ENCODE measurements at regions not wholly inside any gene's neighbourhood (a gene's known extent, or its start where the extent isn't known, plus 50 kb on each side); places are given as distances from the start of the nearest gene placed in this dataset.

GRCh38 chr1:118397496-118397859 is 212.4 kb upstream of the SPAG17 start:
- CTCF ChIA-PET: no interaction called here

GRCh38 chr1:118396829-118397495 is 211.9 kb upstream of the SPAG17 start:
- H3K4me3 ChIP-seq (ENCODE audit: low read length): no peak overlapping the region
- no peaks in the 10 kb centered on the region for H3K4me1 ChIP-seq (ENCODE audit: insufficient read depth, low read length)
- ChIA-PET POLR2A (no interaction called here), CTCF (no interaction called here)
- DNase-seq (no peak), ATAC-seq (ENCODE audit: poor library complexity) (no peak)
- no peaks in the 10 kb centered on the region for H3K9me3 ChIP-seq (ENCODE audit: control insufficient read depth in 1 of 2, insufficient read depth in 1 of 2, low read length in 2 of 2)
- H3K4me1 Mint-ChIP-seq (ENCODE audit: low read depth): no peaks in the 10 kb centered on the region
- intact Hi-C loops (cut with DNase I, micrococcal nuclease): no loop called here
- H3K36me3 ChIP-seq (ENCODE audit: insufficient read depth, low read length): no peaks in the 10 kb centered on the region
- no peak overlapping the region for H3K4me3 Mint-ChIP-seq
- no peaks in the 10 kb centered on the region for H3K27me3 Mint-ChIP-seq
- H3K36me3 Mint-ChIP-seq (ENCODE audit: low read depth): no peaks in the 10 kb centered on the region
- H3K9me3 Mint-ChIP-seq: peaks cover 4% of the 10 kb centered on the region
- no peak overlapping the region for H3K27ac Mint-ChIP-seq
- no peaks in the 10 kb centered on the region for H3K27me3 ChIP-seq (ENCODE audit: control insufficient read depth in 1 of 2, insufficient read depth in 2 of 2, low read length in 2 of 2)
- H3K27ac ChIP-seq (ENCODE audit: low read depth in 1 of 2, low read length in 2 of 2): no peak overlapping the region
- TF ChIP-seq CTCF (IDR thresholded peaks at IDR 0.05): no peak

More at GRCh38 chr1:118397496-118397859, 212.4 kb upstream of the SPAG17 start:
- DNase-seq (no peak), ATAC-seq (ENCODE audit: poor library complexity) (no peak)
- Histone ChIP-seq H3K27ac (ENCODE audit: low read depth in 1 of 2, low read length in 2 of 2) (no peak overlapping the region), H3K4me3 (ENCODE audit: low read length) (no peak overlapping the region), H3K36me3 (ENCODE audit: insufficient read depth, low read length) (no peaks in the 10 kb centered on the region), H3K9me3 (ENCODE audit: control insufficient read depth in 1 of 2, insufficient read depth in 1 of 2, low read length in 2 of 2) (no peaks in the 10 kb centered on the region), H3K27me3 (ENCODE audit: control insufficient read depth in 1 of 2, insufficient read depth in 2 of 2, low read length in 2 of 2) (no peaks in the 10 kb centered on the region), H3K4me1 (ENCODE audit: insufficient read depth, low read length) (no peaks in the 10 kb centered on the region)
- intact Hi-C loops (cut with DNase I, micrococcal nuclease): no loop called here
- Mint-ChIP-seq H3K27me3 (no peaks in the 10 kb centered on the region), H3K4me3 (no peak overlapping the region), H3K36me3 (ENCODE audit: low read depth) (no peaks in the 10 kb centered on the region), H3K4me1 (ENCODE audit: low read depth) (no peaks in the 10 kb centered on the region), H3K9me3 (peaks cover 4% of the 10 kb centered on the region), H3K27ac (no peak overlapping the region)
- TF ChIP-seq CTCF (IDR thresholded peaks at IDR 0.05): no peak
- POLR2A ChIA-PET: no interaction called here

GRCh38 chr1:118396279-118396678 is 211.3 kb upstream of the SPAG17 start:
- POLR2A ChIA-PET: no interaction called here
- Histone ChIP-seq H3K9me3 (ENCODE audit: control insufficient read depth in 1 of 2, insufficient read depth in 1 of 2, low read length in 2 of 2) (no peaks in the 10 kb centered on the region), H3K27me3 (ENCODE audit: control insufficient read depth in 1 of 2, insufficient read depth in 2 of 2, low read length in 2 of 2) (no peaks in the 10 kb centered on the region), H3K4me1 (ENCODE audit: insufficient read depth, low read length) (no peaks in the 10 kb centered on the region), H3K27ac (ENCODE audit: low read depth in 1 of 2, low read length in 2 of 2) (no peak overlapping the region), H3K4me3 (ENCODE audit: low read length) (no peak overlapping the region), H3K36me3 (ENCODE audit: insufficient read depth, low read length) (no peaks in the 10 kb centered on the region)
- H3K27me3 Mint-ChIP-seq: no peaks in the 10 kb centered on the region
- CTCF ChIA-PET: no interaction called here
- no peak overlapping the region for H3K4me3 Mint-ChIP-seq
- no peak for DNase-seq
- intact Hi-C loops (cut with DNase I, micrococcal nuclease): no loop called here
- no peaks in the 10 kb centered on the region for H3K4me1 Mint-ChIP-seq (ENCODE audit: low read depth)
- peaks cover 4% of the 10 kb centered on the region for H3K9me3 Mint-ChIP-seq
- no peak for ATAC-seq (ENCODE audit: poor library complexity)
- no peaks in the 10 kb centered on the region for H3K36me3 Mint-ChIP-seq (ENCODE audit: low read depth)
- no peak overlapping the region for H3K27ac Mint-ChIP-seq
- no peak for TF ChIP-seq CTCF (IDR thresholded peaks at IDR 0.05)
